ENCODE measurements at regions not wholly inside any gene's neighbourhood (a gene's known extent, or its start where the extent isn't known, plus 50 kb on each side); places are given as distances from the start of the nearest gene placed in this dataset.

DNA sequence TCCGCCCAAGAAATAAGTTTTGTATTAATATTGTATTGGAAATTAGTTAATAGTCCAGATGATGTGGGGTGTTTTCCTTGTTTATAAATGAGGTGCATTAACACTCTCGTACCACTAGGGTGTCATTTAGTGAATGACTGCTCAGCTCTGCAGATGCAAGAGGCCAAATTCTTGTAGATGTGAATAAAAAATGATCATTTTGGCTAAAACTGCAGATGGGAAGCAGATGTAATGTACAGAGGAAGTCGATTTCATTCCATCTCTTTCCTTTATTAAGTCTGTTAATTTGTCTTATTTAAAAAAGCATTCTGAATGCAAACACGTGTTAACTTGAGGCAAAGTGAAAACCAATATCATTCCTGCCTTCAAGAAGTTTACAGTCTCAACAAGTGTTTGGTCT is 108.1 kb downstream of the DHX15 start:
- DNase-seq (ENCODE audit: low spot score), result peak; percentile 52

DNA sequence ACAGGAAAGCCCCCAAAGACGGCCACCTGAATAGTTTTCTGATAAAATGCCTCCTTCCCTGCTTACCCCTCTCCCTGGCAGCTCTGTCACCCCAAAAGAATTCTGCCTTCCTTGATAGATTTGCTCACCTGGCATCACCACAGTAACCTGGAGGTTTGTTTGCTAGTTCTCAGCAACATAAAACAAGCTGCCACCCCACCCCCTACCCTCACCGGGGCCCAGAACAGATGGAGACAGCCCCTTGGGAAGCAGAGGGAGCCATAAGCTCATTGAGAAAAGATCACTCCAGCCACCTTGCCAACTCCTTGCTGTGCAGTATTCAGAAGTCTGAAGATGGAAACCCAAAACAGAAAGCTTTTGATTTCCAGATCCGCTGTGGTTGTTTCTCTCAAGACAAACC is 108.6 kb downstream of the DHX15 start:
- no peak for DNase-seq (ENCODE audit: low spot score)

DNA sequence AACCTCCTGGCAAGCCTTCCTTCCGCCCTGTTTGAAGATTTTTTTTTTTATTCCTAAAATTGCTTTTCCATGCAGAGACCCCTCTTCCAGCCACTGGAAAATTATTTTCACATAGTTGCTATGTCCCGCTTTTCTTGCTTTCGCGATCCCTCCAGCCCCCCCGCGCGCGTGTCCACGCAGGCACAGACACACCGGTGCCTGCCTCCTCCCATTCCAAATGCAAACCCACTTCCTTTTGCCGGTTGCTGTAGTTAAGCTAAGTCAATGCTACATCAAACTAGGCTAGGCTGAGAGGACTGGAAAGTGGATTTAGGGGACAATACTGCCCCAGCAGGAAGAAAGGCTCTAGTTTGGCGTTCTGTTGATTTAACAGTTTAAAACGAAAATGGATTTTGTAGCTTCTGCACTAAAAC is 111.0 kb downstream of the DHX15 start:
- DNase-seq (ENCODE audit: low spot score), result peak; percentile 82

DNA sequence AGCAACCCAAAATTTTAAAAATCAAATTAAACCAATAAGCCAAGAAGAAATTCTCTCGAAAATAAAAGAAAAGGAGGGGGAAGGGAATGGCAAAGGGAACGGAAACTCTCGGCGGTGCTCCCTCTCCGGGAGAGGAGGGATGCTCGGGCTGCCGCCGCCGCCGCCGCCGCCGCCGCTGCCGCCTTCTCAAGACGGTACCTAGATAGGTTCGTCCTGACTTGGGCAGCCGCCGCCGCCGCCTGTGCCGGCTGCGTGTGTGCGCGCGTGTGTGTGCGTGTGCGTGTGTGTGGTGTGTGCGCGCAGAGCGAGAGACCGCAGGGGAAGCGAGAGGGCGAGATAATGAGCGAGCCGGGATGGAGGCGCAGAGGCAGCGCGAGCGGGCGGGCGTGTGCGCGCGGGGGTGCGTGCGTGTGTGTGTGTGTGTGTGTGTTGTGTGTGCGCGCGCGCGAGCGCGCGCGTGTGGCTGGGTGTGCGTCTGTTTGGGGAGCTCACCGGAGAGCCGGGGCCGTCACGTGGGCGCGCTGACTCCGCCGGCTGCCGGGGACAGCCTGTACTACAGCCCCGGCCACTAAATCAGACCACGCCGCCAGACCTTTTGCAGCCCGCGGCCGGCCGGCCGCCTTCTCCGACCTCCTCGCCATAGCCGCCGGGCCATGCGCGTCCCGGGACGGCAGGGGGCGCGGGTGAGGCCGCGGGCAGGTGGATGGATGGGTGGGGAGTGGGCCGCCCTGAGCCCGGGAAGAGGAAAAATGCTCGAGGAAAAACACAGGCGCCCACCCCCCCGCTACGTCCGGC is 111.6 kb downstream of the DHX15 start:
- peak; percentile 90 for DNase-seq (ENCODE audit: low spot score)

DNA sequence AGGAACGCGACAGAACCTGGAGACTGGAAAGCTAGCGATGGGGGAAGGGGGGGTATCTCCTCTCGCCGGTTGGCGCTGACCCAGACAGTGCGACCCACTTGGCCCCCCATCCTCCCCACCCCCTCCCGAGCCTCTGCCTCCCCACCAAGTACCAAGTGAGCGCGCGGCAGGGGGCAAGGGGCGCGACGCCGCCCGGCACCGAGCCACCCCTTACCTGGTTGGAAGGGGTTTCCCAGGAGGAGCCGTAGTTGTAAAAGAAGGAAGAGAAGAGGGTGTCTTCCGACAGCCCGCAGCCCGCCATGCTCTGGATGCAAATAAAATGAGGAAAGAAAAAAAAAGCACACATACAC is 112.2 kb downstream of the DHX15 start:
- DNase-seq (ENCODE audit: low spot score), result no peak

DNA sequence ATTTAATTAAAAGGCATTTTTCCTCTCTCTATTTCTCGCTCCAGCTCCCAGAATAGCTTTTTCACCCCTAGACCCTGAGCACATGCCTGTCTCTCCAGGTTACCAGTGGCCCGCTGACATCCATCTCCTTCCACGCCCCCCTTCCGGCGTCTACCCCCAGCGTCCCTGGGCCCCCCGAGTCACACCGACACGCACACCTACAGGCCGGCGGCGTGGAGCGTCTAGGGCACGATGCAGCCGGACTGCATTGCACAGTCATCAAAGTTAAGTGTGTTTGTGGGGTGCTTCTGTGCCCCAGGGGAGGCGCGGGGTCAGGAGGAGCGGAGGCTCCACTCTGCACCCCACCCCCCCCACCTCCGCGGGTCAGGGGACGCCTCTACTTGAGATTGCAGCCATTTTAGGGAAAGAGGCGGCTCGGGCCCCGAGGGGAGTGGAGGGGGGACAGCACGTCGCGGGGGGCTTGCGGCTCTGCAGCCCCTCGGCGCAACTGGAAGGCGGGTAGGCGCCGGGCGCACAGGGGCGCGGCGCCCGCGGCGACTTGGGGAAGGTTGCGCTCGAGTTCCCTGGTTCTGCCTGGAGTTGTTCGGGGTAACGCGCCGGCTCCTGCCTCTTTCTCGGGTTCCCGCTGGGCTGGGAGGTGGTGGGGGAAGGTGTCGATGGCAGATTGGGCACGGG is 112.7 kb downstream of the DHX15 start:
- DNase-seq (ENCODE audit: low spot score), result peak; percentile 22

DNA sequence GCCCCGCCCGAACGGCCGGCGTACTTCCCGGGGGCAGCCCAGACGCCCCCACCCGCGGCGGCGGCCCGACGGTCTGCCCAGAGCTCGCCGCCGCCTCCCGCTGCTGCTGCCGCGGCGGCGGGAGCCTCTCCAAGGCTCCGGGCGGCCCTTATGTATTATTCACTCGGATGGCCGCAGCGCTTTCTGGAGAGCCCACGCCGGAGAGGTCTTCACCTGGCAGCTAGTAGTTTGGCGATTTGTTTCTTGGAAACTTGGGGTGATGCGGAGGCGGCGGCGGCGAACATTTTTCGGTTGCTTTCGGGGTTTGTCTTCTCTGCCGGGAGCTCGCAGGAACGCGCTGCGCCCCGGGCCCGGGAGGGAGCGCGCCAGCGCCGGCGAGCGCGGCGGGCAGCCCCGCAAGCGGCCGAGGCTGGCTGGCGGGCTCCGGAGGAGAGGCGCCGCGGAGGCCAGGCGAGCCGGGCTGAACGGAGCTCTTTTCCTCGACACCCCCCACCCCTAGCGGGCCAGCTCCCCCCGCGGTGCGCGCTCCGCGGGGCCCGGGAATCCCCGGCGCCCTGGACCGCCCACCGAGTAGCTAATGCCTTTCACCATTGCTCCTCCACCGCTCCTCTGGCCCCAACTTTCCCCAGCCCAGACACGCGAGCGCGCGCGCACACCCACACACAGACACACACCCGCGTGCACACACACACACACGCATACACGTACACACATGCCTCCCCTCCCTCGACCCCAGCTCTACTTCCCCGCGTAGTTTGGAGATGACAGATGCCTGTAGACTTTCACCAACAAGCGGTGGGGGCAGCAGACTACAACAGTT is 113.5 kb downstream of the DHX15 start:
- DNase-seq (ENCODE audit: low spot score), result peak; percentile 59

DNA sequence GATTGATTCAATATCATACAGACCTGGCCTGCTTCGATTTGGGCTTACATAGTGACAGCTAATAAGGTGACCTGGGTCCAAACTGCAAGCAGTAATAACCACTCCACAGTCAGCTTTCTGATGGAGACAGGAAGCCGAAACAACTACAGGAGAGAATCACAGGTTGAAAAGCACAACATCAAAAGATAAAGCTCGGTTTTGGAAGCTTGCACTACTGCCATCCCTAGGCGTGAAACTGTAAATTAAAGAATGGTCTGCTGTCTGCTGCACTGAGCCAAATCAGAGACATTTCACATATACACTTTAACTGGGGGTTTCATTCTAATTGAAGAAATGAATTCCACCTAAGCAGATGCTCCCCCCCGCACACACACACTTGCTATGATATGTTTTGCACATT is 116.3 kb downstream of the DHX15 start:
- DNase-seq (ENCODE audit: low spot score), result no peak

DNA sequence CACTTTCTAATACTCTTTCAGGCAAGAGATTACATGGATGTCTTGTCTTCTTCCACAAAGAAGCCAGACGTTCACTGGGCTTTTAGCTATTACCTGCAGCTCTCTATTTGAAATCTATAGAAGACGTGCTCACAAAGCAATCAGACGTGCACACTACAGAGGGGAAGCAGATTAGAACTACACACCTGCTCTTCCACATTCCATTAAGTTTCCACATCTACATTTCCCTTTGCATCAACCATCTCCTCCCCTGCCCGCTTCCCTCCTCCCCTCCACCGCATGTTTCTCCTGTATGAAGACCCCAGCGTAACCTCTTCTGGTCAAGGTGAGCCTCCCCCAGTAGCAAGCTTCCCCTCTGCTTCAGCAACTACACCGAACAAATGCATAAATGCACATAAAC is 119.8 kb downstream of the DHX15 start:
- DNase-seq (ENCODE audit: low spot score), result no peak

DNA sequence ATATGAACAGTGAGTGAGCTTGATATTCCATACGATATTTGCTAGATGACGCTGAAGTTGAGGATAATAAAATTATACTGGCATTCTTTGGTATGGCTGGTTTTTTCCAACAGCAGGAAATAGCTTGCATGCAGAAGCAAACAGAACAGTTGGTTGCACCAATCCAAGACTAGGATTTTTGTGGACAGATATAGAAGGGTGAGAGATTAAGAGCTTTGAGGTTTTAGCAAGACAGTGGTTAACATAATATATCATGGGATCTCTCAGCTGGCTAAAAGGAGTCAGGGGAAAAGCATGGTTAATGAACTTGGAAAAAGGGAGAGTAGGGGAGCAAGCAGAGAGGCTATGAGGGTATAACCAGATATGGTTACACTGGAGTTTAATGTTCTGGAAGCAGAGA is 127.9 kb downstream of the DHX15 start:
- DNase-seq (ENCODE audit: low spot score), result no peak

DNA sequence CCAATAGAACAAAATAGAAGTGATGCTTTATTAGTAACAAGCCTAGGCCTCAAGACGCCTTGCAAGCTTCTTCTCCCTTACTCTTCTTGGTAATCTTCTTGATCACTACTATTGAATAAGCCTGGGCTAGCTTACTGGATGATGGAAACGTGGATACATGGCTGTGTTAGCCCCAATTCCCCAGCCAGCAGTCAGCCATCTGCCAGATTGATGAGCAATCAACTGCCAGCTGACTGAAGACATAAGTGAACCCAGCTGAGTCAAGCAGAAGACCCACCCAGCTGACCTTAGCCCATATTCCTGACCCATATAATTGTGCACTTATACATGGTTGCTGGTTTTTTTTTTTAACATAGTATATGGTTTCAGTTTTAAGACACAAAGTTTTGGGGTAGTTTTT is 130.4 kb downstream of the DHX15 start:
- DNase-seq (ENCODE audit: low spot score), result no peak

DNA sequence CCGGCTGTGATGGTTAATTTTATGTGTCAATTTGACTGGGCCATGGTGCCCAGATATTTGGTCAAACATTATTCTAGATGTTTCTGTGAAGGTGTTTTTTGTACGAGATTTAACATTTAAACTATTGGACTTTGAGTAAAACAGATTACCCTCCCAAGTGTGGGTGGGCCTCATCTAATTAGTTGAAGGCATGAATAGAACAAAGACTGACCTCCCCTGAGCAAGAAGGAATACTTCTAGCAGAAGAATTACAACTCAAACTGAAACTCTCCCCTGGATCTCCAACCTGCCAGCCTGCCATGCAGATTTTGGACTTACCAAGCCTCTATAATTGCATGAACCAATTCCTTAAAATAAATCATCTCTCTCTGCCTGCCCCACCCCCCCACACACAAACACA is 132.5 kb downstream of the DHX15 start:
- DNase-seq (ENCODE audit: low spot score), result no peak

DNA sequence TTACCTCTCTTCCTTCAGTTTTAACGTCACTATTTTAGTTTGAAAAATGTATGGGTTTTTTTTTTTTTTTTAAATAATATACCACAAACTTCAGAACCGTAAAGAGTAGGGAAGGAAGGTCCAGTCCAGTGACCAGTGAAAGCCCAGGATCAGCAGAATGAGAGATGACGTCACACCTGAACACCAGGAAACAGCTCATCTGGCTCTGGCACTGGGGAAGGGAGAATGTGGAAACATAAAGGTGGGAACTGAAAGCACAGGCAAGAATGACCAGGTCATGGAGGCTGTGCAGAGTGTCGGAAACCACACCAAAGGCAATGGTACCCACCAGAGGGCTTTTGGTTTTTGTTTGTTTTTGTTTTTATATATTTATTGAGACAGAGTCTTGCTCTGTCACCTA is 141.2 kb downstream of the DHX15 start:
- DNase-seq (ENCODE audit: low spot score), result no peak

DNA sequence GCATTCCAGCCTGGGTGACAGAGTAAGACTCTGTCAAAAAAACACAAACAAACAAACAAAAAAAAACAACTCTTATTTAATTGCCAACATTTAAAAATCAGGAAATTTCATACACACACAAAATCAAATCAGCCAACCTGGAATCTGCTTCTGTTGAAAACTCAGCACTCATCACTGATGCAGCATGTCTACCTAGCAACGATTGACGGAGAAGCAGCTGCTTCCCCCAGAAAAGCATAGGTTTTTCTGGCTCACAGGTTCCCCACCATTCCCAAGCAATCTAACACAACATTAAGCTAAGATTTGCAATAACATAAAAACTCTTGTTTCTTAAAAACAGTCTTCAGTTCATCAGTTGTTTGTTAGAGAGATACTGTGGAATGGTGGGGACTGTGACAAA is 143.6 kb downstream of the DHX15 start:
- no peak for DNase-seq (ENCODE audit: low spot score)

DNA sequence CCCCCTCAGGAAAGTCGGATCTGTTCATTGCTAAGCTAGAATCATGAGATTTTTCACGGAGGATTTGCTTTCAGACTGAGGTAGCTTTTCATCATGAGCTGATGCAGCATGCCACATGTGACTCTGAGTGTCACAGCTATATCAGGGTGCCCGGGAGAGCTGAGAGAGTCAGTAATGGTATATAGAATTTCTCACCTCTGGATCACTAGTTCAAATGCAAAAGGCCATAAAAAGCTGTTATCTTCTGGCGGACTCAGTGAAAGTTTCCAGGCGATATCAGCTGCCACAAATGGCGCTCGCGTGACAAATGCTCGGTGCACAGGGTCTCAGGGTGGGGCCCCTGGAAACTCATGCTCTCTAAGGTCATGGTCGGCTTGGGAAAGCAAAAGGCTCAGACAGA is 150.1 kb downstream of the DHX15 start:
- DNase-seq (ENCODE audit: low spot score), result no peak

DNA sequence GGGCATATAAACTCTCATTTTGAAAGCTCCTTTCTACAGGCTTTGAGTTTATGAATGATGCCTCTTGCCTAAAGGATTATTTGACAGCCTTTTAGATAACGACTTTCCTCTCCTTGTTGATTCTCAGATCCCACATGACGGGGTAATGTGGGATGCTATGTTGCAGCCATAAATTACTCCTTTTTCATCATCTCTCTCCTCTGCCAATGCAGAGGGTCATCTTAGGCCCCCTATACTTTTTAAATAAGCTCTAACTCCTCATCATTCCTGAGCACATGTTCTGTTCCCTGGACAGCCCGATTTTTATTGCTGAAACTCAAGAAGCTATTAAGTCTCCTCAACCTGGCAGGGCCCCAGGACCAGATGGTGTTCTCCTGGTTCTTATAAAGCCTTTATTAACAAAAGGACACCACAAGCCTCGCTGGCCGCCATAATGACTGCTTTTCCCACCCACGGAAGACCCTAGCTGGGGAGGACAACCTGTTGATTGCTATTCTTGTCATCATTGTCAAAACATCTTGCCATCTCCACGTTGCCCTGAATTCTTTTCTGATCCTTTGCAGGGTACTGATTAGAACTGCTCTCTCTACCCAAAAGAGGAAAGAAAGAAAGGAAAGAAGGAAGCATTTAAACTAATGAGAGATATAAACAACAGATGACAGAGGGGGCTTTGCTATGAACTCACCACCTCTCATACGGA is 150.7 kb downstream of the DHX15 start:
- DNase-seq (ENCODE audit: low spot score), result no peak

DNA sequence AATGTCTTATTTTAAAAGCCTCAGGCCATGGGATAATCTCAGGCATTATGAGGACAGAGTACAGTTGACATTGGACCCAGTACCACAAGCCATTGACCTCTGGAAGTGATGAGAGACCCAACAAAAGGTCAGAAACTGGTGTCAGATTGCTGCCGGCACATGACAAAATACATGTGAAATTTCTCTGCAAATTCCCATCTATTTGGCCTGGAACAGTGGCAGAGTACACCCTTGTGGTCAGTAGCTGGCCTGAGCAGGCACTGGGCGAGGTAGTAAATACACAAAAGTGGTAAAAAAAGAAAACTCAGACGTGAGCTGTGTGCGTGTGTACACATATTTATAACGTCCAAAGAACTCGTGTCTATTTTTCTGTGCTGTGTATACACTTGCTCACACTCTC is 155.5 kb downstream of the DHX15 start:
- no peak for DNase-seq (ENCODE audit: low spot score)

DNA sequence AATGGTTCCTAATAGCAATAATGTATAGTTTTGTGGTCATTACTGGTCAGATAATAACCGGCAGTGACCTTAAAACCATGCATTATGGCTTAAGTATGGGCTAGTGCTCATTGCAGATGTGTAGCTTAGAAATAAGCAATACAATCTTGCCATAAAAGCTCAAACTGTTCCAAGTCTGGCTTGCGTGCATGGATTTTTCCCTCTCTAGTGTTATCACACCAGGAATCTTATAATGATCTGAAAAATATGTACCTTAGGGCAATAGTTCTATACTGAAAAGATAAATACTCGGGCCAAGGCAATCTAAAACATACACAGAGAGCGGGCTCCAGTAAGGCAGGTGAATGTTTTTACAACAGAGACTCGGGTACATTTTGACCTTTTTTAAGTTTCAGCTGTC is 157.8 kb downstream of the DHX15 start:
- no peak for DNase-seq (ENCODE audit: low spot score)

DNA sequence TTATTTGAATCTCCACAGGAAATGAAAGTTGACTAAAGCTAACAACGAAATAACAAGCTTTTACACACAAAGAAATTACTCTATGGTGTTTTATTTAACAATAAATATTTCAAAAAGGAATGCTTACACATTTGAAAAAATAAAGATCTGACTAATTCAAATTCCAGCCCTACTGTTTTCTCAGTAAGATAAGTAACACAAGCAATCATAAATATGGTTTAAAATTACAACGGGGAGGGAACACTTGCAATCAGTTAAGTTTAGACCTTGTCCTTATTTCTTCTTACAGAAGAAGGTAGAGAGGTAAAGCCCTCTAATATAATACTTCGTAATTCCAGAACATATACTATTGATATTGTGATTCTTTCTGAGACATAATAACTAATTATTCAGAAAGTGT is 158.5 kb downstream of the DHX15 start:
- no peak for DNase-seq (ENCODE audit: low spot score)

DNA sequence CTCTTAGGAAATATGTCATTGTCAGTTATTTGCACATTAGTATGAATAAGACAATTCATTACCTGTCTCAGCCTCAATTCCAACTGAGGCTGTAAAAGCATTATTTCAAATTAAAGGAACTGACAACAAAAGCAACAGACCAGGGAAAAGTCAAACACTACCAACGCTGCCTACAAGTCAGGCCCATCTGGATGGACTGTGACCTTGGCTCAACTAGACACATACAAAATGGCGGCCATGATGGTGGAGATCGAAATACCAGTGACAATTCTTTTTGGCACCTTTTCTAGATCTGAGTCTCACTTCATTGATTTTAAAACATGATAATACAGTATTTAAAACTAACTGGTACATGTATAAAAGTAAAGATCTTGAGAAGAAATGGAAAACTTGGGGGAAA is 160.7 kb downstream of the DHX15 start:
- DNase-seq (ENCODE audit: low spot score), result no peak

DNA sequence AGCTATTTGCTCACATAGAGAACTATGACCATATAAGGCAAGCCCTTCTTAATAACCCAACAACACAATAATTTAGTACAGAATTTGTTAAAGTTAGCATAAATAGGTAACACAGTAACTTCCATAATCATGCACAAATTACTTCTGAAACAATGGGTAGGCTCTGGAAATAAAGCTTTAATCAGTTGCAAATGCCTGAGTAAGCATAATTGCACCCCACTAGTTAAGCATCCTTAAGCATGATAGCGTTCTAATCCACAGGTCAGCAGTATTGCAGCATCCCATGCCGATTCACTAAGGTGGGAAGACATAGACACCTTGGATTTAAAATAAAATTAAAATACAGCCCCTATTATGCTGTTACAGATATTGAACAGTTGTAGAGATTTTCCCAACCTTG is 161.7 kb downstream of the DHX15 start:
- no peak for DNase-seq (ENCODE audit: low spot score)
